ENCODE measurements at regions not wholly inside any gene's neighbourhood (a gene's known extent, or its start where the extent isn't known, plus 50 kb on each side); places are given as distances from the start of the nearest gene placed in this dataset.
A peak's percentile ranks its signal among the peaks of the same experiment; 100 is the strongest.

DNA sequence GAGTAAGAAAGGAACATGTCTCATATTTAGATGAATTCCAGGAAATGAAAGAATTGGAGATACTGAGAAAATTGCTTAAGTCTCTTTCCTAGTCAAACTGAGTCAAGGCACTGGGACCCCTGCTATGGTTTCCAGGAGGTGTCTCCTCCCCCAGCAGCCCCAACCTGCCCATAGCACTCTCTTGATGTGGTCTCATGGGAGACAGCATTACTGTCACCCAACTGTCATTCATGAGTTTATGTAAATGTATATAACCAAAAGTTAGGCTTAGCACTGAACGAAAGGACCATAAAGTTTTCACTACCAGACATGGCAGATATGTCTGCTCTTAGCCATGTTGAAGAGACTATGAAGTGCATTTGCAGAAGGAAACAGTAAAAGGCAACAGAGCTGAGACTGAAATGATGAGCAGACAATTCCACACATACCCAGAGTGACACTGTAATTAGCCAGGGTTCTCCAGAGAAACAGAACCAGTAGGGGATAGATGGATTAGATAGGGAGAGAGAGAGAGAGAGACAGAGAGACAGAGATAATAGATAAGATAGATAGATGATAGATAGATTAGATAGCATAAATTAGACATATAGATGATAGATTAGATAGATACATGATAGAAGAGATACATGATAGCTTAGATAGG, 328.1 kb downstream of the BRD1 start:
- no peak for DNase-seq

DNA sequence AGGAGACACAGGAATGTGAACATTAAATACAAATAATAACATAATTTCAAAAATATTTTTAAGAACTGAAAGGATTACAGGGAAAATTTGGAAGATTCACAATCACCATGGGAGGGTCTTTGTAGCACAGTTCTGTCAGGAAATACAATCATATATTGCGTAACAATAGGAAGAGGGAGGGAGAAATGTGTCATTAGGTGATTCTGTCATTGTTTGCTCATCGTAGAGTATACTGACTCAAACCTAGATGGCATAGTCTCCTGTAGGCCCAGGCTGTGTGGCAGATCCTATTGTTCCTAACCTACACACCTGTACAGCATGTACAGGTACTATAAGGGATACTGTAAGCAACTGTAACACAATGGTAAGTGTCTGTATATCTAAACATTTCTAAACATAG, 330.4 kb downstream of the BRD1 start:
- DNase-seq = no peak

DNA sequence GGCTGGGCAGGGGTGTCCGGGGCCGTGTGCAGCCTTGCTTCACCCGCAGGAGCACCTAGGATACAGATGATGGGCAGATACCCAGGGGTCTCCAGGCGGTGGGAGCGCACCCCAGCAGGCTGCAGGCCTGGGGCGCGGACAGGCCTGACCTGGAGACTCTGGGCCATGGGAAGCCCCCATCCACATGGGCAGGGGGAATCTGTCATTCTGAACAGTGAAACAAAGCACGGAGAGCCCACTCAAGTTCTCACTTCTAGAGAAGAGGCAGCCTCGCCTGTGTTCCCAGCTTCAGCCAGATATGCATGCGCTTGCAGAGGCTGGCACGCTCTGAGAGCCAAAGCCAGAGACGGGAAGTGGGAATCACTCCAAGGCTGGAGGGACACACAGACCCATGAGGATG, 333.1 kb downstream of the BRD1 start:
- no peak for DNase-seq

DNA sequence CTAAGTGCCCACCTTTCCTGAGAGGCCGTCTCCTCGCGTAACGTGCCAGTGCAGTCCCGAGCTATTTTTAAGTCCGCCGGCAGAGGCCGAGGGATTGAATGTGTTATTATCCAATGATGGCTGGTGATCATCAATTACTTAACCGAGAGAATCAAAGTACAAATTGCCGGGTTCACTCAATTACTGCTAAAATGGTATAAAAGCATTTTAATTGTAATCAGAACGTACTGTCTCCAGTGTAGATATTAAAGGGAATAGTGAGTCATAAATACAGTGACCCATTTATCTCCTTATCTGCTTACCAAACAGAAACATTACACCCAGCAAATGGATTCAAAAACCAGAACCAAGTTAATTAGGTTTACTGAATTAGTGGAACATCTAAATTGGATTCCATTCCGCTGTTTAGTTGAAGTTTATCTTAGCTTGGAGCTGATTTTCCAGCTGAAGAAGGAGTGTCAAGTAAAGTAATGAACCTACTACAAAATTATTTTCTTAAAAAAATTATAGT, 334.9 kb downstream of the BRD1 start:
- no peak for DNase-seq

DNA sequence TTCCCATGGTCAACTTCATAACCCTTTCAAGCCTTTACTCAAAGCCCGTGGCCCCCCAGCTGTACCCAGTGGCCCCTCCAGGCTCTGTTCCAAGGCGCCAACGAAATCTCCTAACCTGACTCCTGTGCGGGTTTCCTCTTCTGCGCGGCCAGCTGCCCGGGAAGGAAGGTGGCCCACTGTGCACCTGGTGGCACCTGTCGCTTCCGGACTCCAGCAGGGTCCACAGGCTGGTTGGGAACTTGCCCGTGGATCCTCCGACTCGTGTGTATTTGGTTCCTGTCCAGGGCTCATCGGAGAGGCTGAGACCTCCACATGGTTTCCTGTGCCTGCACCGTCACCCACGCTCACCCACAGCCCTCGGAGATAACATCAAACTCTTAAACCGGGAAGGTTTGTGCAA, 335.4 kb downstream of the BRD1 start:
- no peak for DNase-seq

DNA sequence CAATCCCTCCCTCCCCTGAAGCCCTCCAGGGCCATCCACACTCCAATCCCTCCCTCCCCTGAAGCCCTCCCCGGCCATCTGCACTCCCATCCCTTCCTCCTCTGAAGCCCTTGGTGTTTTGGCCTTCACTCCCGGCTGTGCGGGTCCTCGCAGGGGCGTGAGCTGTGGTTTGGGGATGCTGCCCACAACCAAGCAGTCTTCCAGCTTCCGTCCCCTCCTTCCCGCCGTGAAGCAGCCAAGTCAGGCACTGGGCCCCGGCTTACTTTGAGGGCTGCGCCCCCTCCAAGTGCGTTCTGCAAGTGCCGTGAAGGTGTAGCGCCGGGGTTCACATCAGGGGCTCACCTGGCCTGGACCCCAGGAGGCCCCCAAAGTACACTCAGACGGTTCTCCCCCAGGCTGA, 335.9 kb downstream of the BRD1 start:
- no peak for DNase-seq

DNA sequence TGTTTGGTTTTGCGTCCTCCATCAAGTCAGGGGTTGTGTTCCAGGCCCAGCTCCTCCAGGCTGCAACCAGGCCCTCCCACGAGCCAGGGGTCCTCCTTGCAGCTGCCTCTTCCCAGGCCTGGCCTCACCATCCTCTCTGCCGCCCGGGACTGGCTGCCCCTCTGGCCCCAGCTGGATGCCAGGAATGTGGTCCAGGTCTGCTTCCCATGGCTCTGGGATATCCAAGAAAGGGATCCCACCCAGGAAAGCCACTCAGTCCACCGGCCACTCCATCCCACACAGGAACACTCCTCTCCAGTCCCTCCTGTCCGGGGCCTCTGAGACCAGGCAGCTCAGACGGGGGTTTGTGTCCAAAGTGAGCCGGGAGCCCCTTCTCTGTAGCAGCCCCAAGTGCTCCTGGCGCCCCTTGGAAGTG, 336.4 kb downstream of the BRD1 start:
- DNase-seq = no peak

DNA sequence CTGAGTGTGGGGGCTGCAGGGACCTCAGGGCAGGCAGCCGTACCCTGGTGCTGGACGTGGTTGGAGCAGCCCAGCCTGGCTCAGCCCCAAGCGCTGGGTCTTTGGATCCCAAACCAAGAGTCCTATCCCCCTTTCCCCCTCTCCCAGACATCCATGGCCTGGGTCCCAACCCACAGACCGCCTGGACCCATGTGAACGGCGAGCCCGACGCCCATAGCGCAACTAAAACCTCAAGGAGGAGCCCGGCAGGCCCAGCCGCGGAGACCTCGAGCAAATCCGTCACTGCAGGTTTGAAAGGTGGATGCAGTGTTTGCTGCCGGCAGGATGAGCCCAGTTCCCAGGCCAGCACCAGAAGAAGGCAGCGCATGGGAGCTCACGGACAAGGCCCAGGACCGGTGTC, 337.0 kb downstream of the BRD1 start:
- DNase-seq = no peak

DNA sequence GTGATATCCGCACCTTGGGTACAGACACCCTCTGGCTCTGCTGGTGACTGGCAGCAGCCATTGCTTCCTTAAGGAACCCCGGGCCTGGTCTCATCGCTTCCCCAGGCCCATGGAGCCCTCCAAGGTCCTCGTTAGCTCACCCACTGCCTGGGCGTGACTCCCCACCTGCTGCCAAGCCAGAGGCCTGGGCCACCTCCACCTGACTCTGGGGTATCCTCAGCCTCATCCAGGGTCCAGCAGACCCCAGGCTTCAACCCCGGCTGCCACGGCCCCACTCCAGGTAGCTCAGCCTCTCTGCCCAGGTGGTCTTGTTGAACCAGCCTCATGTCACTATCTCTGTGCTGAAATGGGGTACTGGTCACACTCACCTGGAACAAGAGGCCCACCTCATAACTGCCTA, 337.9 kb downstream of the BRD1 start:
- no peak for DNase-seq

DNA sequence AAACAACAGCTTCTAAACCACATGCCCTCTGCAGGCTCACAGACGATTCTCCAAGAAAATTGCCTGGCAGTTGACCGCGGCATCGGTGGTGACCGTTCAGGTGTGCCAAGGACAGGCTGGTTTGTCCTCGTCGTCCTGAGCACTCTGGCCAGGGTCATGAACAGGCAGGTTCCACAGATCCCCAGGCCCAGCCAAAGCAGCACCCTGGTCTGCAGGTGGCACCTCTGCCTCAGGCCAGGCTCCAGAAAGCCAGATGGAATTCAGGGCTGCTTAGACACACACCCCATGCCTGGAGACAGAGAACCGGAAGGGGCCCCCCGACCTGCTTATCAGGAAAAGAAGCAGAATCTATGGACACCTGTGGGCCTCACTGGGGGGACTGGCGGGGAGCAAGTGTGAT, 338.7 kb downstream of the BRD1 start:
- DNase-seq = no peak

DNA sequence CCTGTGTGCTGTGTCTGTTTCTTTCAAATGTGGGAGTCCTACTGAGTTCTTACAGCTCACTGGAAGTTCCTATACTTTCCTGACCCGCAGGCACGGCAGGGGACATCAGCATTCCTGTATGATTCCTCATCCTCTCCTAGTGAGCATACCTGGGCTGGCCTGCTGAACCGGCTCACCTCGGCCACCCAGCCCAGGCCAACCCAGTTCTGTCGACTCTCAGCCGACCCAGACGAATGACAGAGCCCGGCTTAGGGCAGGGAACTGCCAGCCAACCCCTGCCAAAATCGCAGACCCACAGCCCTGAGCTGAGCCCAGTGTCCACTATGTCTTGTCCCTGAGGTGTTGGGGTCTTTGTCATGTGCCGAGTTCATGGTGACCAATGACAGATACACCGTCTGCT, 339.7 kb downstream of the BRD1 start:
- DNase-seq = no peak

DNA sequence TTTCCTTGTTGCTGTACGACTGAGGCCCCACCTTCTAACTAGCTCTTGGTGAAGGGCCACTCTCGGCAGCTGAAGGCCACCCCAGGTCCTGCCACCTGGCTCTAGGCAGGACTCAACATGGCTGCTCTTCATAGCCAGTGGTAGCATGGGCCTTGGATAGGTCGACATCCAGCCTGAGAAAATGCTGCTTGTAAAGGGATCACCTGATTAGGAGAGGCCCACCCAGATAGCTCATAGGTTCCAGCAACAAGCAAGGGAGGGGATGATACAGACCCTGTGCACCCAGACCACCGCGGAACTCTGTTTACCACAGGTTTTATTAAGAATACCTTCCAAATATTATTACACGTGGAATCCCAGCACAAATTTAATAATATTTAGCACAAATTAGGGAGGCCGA, 341.4 kb downstream of the BRD1 start:
- DNase-seq = no peak

DNA sequence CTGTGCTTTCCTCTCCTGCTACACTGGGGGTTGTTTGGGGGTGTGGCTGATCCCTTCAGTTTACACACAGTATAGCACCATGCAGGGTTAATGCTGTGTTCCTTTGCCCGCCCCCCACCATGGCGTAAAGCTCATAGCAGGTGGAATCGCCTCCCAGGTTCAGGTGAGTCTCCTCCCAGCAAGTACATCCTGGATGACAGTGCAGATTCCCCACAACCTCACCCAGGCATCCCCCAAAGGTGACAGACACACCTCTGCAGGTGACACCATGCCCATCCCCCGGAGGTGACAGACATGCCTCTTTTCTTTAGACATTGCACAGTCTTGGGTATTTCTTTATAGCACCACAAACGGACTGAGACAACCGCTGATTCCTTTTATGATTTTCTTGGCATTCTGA, 343.7 kb downstream of the BRD1 start:
- no peak for DNase-seq

DNA sequence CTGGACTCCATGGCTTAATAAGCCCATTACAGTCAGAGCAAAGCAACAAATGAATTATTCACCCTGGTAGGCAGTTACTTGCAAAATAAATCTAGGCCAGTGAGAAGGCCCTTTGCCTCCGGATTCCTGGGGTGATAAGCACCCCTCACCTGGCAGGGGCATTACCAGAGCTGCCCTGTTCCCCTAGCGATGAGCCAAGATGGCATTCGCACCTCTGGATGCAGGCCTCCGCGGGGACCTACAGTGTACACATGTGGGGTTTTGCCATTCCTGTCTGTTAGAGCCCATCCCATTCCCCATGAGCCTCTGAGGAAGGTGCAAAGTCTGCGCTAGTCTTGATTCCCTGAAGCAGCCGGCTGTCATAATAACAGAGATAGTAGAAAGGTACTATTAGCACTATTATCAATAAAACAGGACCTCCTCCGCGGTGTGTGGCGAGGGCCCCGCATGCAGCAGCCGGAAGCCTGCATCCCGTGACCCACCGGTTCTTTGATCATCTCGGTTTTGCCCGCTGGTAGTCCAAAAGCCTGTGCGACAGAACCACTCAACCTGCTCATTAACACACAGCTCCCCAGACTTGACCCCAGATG, 344.3 kb downstream of the BRD1 start:
- DNase-seq = no peak

DNA sequence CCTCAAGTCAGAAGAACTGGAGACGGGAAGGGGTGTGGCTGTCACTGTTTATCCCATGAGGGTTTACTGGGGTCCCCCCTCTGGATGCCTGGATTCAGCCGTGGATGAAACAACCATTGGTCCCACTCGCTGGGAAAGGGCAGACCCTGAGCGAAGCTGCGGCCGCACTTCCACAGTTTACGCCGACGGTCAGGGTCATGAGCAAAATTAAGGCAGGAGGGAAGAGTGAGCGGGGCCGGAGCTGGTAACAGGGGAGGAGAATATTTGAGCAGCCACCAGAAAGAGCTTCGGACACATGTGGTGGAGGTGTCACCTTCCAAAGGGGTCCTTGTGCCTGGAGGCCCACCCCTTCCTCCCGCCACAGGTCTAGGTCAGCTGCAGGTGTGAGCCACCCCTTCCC, 344.9 kb downstream of the BRD1 start:
- no peak for DNase-seq

DNA sequence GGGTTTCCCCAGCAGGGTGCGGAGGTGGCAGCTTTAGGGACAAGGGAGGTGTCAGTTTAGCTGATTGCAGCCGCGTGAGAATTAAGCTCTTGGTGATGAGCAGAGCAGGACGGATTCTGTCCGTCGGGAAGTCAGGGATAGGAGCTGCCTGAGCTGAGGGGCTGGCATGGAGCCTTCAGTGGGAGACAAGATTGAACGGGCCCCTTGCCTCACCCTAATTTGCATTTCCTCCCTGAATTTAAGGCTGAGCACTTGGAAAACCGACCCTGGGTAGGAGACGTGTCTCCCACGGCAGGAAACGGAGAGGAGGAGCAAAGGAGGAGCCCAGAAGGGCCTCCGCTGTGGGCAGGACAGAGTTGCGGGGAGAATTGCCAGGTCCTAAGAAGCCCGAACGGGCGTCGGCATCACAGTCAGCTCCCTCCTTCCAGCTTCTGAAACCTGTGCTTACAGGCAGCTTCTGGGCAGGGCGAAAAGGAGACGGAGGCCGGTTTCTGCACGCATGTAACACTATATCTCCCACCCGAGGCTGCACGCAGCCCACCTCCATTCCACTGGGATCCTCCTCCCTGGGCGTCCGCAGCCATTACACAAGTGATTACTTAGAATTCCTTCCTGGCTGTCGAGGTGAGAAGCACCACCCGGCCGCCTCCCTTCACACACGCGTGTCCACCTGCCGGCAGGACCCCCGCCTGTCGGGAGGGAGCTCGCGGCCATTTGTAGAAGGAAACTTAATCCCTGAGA, 345.8 kb downstream of the BRD1 start:
- DNase-seq = peak; percentile 25

DNA sequence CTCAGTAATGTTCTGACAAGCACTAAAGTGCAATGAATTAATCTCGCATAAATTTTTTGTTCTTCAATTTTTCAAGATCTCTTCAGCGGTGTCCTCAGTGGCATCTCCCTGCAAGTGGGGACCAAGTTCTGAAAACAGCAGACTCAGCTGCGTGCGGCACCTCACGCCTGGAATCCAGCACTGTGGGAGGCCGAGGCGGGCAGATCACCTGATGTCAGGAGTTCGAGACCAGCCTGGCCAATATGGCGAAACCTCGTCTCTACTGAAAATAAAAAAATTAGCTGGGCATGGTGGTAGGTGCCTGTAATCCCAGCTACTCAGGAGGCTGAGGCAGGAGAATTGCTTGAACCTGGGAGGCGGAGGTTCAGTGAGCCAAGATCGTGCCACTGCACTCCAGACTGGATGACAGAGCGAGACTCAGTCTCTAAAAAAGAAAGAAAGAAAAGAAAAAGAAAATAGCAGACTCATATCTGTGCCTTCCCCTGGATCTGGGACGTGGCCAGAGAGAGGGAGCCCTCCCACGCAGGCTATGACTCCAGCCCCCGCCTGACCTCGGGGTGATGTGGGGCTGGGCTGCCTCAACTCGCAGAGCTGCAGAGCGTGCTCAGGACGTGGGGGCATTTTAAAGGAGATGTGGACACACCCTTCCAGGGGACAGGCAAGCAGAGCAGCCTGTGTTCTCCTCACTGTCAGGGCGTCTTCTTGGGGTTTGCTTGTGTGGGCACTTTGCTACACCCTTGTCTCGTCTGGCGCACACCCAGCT, 346.6 kb downstream of the BRD1 start:
- DNase-seq = no peak

DNA sequence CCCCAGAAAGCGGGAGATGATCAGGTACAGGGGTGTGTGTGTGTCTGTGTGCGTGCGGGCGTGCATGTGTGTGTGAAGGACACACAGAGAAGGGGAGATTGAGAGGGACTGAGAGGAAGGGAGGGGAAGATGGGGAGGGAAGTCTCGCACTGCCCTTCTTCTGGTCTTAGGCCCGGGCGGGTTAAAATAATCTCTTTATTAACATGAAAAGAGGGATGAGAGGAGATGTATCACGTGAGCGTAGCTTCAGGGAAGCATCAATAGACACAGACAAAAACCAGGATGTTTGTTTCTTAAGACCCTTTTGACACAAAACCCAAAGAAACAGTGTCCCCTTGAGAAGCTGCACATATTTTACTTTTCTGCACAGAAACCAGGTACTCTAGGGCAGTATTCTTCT, 347.3 kb downstream of the BRD1 start:
- no peak for DNase-seq

DNA sequence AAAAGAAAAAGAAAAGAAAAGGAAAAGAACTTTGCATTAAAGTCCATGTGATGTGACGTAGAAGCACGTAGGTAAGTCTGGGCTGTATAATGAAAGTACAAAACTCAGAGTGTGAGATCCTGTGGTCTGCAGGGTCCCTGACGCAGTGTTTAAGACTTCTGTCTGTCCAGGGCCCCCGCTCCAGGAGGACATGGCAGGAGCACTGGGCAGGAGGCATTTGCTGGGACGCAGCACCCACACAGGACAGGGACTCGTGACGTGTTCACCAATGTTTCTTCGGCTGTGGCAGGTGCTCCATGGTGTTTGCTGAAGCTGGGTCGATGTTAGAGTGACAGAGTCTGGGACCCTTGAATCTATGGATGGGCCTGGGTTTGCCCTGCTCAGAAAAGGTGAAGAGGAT, 348.1 kb downstream of the BRD1 start:
- no peak for DNase-seq

DNA sequence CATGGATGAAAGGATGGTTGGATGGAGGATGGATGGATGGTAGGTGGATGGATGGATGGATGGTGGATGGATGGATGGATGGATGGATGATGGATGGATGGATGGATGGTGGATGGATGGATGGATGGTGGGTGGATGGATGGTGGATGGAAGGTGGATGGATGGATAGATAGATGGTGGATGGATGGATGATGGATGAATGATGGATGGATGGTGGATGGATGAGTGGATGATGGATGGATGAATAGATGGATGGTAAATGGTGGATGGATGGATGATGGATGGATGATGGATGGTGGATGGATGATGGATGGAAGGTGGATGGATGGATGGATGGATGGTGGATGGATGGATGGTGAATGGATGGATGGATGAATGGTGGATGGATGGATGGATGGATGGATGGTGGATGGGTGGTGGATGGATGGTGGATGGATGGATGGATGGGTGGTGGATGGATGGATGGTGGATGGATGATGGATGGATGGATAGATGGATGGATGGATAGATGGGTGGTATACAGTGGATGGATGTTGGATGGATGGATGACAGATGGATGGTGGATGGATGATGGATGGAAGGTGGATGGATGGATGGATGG, 350.8 kb downstream of the BRD1 start:
- DNase-seq = no peak

DNA sequence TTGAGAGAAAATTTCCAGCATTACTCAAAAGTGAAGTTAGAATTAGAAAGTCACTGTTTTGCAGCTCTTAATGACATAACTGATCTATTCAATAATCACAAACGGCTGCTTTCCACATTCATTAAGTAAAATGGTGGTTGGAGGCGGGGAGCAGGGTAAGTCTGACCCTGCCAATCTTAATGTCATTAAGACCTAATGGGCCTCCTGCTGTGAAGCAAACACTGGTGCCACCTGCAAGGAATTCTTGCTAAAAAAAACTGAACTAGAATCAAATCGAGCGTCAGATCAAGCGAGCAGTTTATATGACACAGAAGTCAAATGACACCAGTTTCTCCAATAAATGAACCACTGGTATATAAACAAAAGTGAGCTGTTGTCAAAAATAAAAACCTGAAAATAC, 351.5 kb downstream of the BRD1 start:
- no peak for DNase-seq

DNA sequence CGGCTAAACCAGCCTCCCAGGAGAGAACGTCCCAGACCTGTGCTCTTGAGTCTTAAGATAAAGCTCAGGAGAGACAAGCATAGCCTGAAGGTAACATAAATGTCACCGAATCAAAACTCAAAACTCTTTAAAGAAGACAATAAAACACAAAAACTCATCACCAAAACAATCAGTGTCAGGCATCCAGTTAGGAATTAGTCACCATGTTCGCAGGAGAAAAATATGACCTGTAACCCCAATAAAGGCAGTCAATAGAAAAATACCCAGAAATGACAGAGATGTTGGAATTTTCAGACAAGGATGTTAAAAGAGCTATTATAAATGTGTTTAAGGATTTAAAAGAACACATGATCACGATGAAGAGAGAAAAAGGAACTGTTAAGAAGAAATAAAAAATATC, 352.4 kb downstream of the BRD1 start:
- no peak for DNase-seq

DNA sequence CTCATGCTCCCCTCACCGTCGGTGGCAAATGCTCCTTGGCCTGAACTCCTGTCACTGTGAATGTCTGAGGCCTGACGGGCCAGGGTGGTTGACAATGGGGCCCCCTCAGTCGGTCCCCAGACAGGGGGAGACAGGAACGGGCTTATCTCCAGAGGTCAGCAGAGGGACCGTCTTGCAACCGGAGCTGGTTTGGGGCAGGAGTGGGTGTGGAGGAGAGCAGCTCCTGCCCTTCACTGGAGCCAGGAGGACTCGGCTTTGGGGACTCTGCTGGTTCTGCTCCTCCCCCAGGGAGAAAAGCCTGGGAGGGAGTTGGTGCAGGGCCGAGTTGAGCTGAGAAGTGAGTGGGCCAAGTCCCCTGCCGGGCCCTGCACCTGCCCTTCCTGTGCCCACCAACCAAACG, 354.4 kb downstream of the BRD1 start:
- no peak for DNase-seq
